ENCODE measurements at regions not wholly inside any gene's neighbourhood (a gene's known extent, or its start where the extent isn't known, plus 50 kb on each side); places are given as distances from the start of the nearest gene placed in this dataset.

GRCh38 chr1:4117196-4117595, 217.1 kb upstream of the C1orf174 start:
- Histone ChIP-seq H4K8ac (ENCODE audit: low read depth, low read length) (no peak overlapping the region), H3K4me3 (ENCODE audit: low read depth, low read length) (no peak overlapping the region), H2BK5ac (ENCODE audit: low read depth, low read length, poor library complexity) (no peak overlapping the region), H3K18ac (ENCODE audit: low read length) (no peak overlapping the region), H3K23ac (ENCODE audit: low read length) (no peak overlapping the region), H4K12ac (ENCODE audit: low read depth, low read length) (no peak overlapping the region), H2AK5ac (ENCODE audit: low read length) (no peak overlapping the region), H3K9me3 (ENCODE audit: insufficient read depth, low read depth, low read length) (peaks cover 9% of the 10 kb centered on the region), H3K4ac (ENCODE audit: low read depth, low read length) (no peak overlapping the region), H3K14ac (ENCODE audit: low read length) (no peak overlapping the region), H2BK120ac (ENCODE audit: insufficient read depth, low read length, poor library complexity) (no peak overlapping the region), H2BK12ac (ENCODE audit: low read length) (no peak overlapping the region), H3K27ac (ENCODE audit: low read depth, low read length) (no peak overlapping the region), H3K9ac (ENCODE audit: low read length) (no peak overlapping the region), H3K79me2 (ENCODE audit: control insufficient read depth, insufficient read depth, low read length, poor library complexity) (no peaks in the 10 kb centered on the region), H3K36me3 (ENCODE audit: control insufficient read depth in 1 of 2, insufficient read depth in 2 of 2, low read length in 2 of 2) (no peaks in the 10 kb centered on the region), H4K91ac (ENCODE audit: low read depth, low read length) (no peak overlapping the region), H3K27me3 (ENCODE audit: insufficient read depth, low read length) (no peaks in the 10 kb centered on the region), H3K79me1 (ENCODE audit: low read length) (no peaks in the 10 kb centered on the region), H3K4me2 (ENCODE audit: low read length) (no peak overlapping the region), H3K4me1 (ENCODE audit: control insufficient read depth in 1 of 2, insufficient read depth in 2 of 2, low read length in 2 of 2) (no peaks in the 10 kb centered on the region), H2AFZ (ENCODE audit: insufficient read depth, low read length, poor library complexity) (no peak overlapping the region)
- WGBS (ENCODE audit: extremely low coverage, insufficient coverage, insufficient read length), result no CpG with 5 or more reads among the region's 9 CpGs
- no peak for DNase-seq

GRCh38 chr1:4118746-4119515, 218.9 kb upstream of the C1orf174 start:
- Histone ChIP-seq H3K4me2 (ENCODE audit: low read length) (no peak overlapping the region), H2BK12ac (ENCODE audit: low read length) (no peak overlapping the region), H3K23ac (ENCODE audit: low read length) (no peak overlapping the region), H3K4ac (ENCODE audit: low read depth, low read length) (no peak overlapping the region), H3K36me3 (ENCODE audit: control insufficient read depth in 1 of 2, insufficient read depth in 2 of 2, low read length in 2 of 2) (no peaks in the 10 kb centered on the region), H2BK120ac (ENCODE audit: insufficient read depth, low read length, poor library complexity) (no peak overlapping the region), H4K8ac (ENCODE audit: low read depth, low read length) (no peak overlapping the region), H3K14ac (ENCODE audit: low read length) (no peak overlapping the region), H2AFZ (ENCODE audit: insufficient read depth, low read length, poor library complexity) (no peak overlapping the region), H3K4me1 (ENCODE audit: control insufficient read depth in 1 of 2, insufficient read depth in 2 of 2, low read length in 2 of 2) (no peaks in the 10 kb centered on the region), H3K9me3 (ENCODE audit: insufficient read depth, low read depth, low read length) (peaks cover 8% of the 10 kb centered on the region), H4K12ac (ENCODE audit: low read depth, low read length) (no peak overlapping the region), H2AK5ac (ENCODE audit: low read length) (no peak overlapping the region), H2BK5ac (ENCODE audit: low read depth, low read length, poor library complexity) (no peak overlapping the region), H3K9ac (ENCODE audit: low read length) (no peak overlapping the region), H3K79me1 (ENCODE audit: low read length) (no peaks in the 10 kb centered on the region), H3K4me3 (ENCODE audit: low read depth, low read length) (peak overlapping the region; percentile 5), H3K79me2 (ENCODE audit: control insufficient read depth, insufficient read depth, low read length, poor library complexity) (no peaks in the 10 kb centered on the region), H3K27ac (ENCODE audit: low read depth, low read length) (no peak overlapping the region), H3K18ac (ENCODE audit: low read length) (no peak overlapping the region), H3K27me3 (ENCODE audit: insufficient read depth, low read length) (no peaks in the 10 kb centered on the region), H4K91ac (ENCODE audit: low read depth, low read length) (no peak overlapping the region)
- no peak for DNase-seq
- no CpG with 5 or more reads among the region's 12 CpGs for WGBS (ENCODE audit: extremely low coverage, insufficient coverage, insufficient read length)

DNA sequence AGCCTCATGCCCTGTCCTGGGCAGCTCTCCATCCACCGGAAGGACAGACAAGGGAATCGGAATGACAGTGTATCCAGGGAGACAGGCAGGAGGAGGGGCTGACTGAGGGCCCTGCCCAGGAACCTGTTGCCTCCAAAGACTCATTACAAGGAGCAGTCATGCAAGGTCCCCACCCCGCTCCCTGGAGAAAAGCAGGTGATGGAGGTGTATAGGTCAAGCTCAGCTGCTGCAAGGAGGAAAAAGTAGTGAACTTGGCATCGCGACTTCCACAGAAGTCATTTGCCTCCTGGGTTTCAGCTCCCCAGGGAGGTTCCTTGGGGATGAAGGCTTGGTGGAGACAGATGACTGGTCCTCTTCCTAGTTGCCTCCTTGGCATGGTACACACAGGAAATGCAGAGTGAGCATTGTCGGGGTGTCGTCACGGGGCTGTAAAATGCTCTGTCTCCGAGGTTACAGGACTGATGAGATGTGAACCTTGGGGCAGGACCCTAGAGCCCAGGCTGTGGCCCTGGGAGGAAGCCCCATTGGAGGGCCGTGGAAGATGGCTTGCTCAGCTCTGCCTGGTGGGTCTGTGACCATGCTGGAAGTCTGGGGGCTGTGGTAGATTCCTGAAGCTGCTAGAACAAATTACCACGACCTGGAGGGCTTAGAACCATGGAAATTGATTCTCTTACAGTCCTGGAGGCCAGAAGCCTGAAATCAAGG, 219.6 kb upstream of the C1orf174 start:
- Histone ChIP-seq H3K79me2 (ENCODE audit: control insufficient read depth, insufficient read depth, low read length, poor library complexity) (no peaks in the 10 kb centered on the region), H3K4me3 (ENCODE audit: low read depth, low read length) (no peak overlapping the region), H2AFZ (ENCODE audit: insufficient read depth, low read length, poor library complexity) (no peak overlapping the region), H2BK12ac (ENCODE audit: low read length) (no peak overlapping the region), H3K4me1 (ENCODE audit: control insufficient read depth in 1 of 2, insufficient read depth in 2 of 2, low read length in 2 of 2) (no peaks in the 10 kb centered on the region), H4K91ac (ENCODE audit: low read depth, low read length) (no peak overlapping the region), H3K27me3 (ENCODE audit: insufficient read depth, low read length) (no peaks in the 10 kb centered on the region), H3K9ac (ENCODE audit: low read length) (no peak overlapping the region), H2AK5ac (ENCODE audit: low read length) (no peak overlapping the region), H3K79me1 (ENCODE audit: low read length) (no peaks in the 10 kb centered on the region), H3K23ac (ENCODE audit: low read length) (no peak overlapping the region), H3K9me3 (ENCODE audit: insufficient read depth, low read depth, low read length) (peaks cover 7% of the 10 kb centered on the region), H4K12ac (ENCODE audit: low read depth, low read length) (no peak overlapping the region), H4K8ac (ENCODE audit: low read depth, low read length) (no peak overlapping the region), H2BK120ac (ENCODE audit: insufficient read depth, low read length, poor library complexity) (no peak overlapping the region), H3K36me3 (ENCODE audit: control insufficient read depth in 1 of 2, insufficient read depth in 2 of 2, low read length in 2 of 2) (no peaks in the 10 kb centered on the region), H3K4ac (ENCODE audit: low read depth, low read length) (no peak overlapping the region), H3K18ac (ENCODE audit: low read length) (no peak overlapping the region), H2BK5ac (ENCODE audit: low read depth, low read length, poor library complexity) (no peak overlapping the region), H3K27ac (ENCODE audit: low read depth, low read length) (no peak overlapping the region), H3K4me2 (ENCODE audit: low read length) (no peak overlapping the region), H3K14ac (ENCODE audit: low read length) (no peak overlapping the region)
- DNase-seq, result no peak
- no CpG with 5 or more reads among the region's 11 CpGs for whole genome bisulfite sequencing (ENCODE audit: extremely low coverage, insufficient coverage, insufficient read length)

DNA sequence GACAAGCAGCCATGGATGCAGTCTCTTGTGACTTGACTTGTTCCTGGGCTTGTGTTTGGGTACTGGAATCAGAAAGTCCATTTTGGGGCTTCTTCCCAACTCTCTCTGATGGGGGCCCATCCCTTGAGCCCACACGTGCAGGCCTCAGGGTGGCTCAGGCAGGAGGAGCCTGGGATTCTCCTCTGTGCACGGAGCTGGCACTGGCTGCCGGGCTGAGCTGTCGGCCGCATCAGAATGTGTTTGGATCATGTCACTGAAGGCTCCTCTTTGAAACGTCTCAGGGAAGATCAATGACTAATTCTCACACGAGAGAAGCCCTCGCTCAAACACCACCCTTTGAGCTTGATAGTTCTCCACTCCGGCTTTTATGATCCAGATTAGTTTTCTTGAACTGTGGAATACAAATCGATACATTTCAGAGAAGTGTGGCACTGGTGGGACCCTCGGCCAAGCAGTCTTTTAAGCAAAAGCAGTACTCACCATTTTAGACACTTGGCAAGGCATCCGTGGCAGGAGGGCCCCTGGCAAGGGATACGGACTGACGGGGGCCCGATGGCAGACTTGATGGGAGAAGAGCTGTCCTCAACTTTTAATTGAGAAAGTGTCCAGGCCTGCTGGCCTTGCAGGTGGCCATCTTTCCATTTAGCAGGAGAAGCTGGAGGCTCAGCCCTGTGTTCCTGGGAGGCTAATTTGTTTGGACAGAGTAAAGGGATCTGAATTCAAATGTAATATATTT, 220.7 kb upstream of the C1orf174 start:
- Histone ChIP-seq H3K14ac (ENCODE audit: low read length) (no peak overlapping the region), H3K9me3 (ENCODE audit: insufficient read depth, low read depth, low read length) (peaks cover 7% of the 10 kb centered on the region), H3K9ac (ENCODE audit: low read length) (no peak overlapping the region), H3K79me1 (ENCODE audit: low read length) (no peaks in the 10 kb centered on the region), H3K4me2 (ENCODE audit: low read length) (no peak overlapping the region), H3K4me3 (ENCODE audit: low read depth, low read length) (no peak overlapping the region), H4K8ac (ENCODE audit: low read depth, low read length) (no peak overlapping the region), H3K18ac (ENCODE audit: low read length) (no peak overlapping the region), H3K79me2 (ENCODE audit: control insufficient read depth, insufficient read depth, low read length, poor library complexity) (no peaks in the 10 kb centered on the region), H4K91ac (ENCODE audit: low read depth, low read length) (no peak overlapping the region), H3K4ac (ENCODE audit: low read depth, low read length) (no peak overlapping the region), H3K23ac (ENCODE audit: low read length) (no peak overlapping the region), H2AFZ (ENCODE audit: insufficient read depth, low read length, poor library complexity) (no peak overlapping the region), H4K12ac (ENCODE audit: low read depth, low read length) (no peak overlapping the region), H3K4me1 (ENCODE audit: control insufficient read depth in 1 of 2, insufficient read depth in 2 of 2, low read length in 2 of 2) (no peaks in the 10 kb centered on the region), H2BK5ac (ENCODE audit: low read depth, low read length, poor library complexity) (no peak overlapping the region), H2BK120ac (ENCODE audit: insufficient read depth, low read length, poor library complexity) (no peak overlapping the region), H2BK12ac (ENCODE audit: low read length) (no peak overlapping the region), H3K36me3 (ENCODE audit: control insufficient read depth in 1 of 2, insufficient read depth in 2 of 2, low read length in 2 of 2) (no peaks in the 10 kb centered on the region), H3K27me3 (ENCODE audit: insufficient read depth, low read length) (no peaks in the 10 kb centered on the region), H3K27ac (ENCODE audit: low read depth, low read length) (no peak overlapping the region), H2AK5ac (ENCODE audit: low read length) (no peak overlapping the region)
- no CpG with 5 or more reads among the region's 15 CpGs for WGBS (ENCODE audit: extremely low coverage, insufficient coverage, insufficient read length)
- DNase-seq, result no peak

Data from trophoblast cell (in vitro differentiated cells and primary cell).